ENCODE measurements at regions not wholly inside any gene's neighbourhood (a gene's known extent, or its start where the extent isn't known, plus 50 kb on each side); places are given as distances from the start of the nearest gene placed in this dataset.

DNA sequence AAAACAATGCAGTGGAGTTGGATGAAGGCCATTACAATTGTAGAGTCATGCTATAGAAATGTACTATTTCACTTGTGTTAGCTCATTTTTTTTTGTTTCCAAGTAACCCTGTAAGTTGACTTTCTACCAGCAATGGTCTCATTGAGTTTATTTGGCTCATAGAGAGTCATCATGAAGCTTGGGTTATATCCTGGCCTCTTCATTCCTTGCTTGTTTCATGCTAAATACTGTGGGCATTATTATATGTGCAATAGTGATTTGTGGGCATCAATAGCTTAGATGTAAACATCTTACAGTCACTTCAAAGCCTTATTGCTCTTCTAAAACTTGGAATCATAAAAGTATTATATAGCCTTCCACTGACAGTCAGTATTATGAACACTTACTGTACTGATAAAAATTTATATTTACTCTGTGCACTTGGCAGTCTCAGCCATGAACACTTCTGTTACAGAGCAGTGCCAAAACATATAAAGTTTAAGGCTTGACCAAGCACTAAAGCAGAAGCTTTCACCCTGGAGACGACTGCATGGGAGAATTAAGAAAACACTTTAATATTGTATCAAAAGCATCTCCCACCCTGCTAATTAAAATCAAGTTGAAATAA lies 751.2 kb downstream of the SATB2 start:
- Mint-ChIP-seq H3K27ac (no peak overlapping the region), H3K4me3 (no peak overlapping the region), H3K36me3 (ENCODE audit: low read depth) (no peaks in the 10 kb centered on the region), H3K9me3 (no peaks in the 10 kb centered on the region), H3K27me3 (no peaks in the 10 kb centered on the region), H3K4me1 (no peaks in the 10 kb centered on the region)
- DNase-seq, result no peak
- ChIA-PET POLR2A (no interaction called here), CTCF (no interaction called here)

GRCh38 chr2:198703281-198703680 lies 754.5 kb downstream of the SATB2 start:
- Mint-ChIP-seq H3K27ac (no peak overlapping the region), H3K9me3 (no peaks in the 10 kb centered on the region), H3K4me1 (no peaks in the 10 kb centered on the region), H3K4me3 (no peak overlapping the region), H3K27me3 (no peaks in the 10 kb centered on the region), H3K36me3 (ENCODE audit: low read depth) (no peaks in the 10 kb centered on the region)
- DNase-seq, result no peak
- ChIA-PET CTCF (no interaction called here), POLR2A (no interaction called here)

- Mint-ChIP-seq H3K9me3 (no peaks in the 10 kb centered on the region), H3K4me3 (no peak overlapping the region), H3K27me3 (no peaks in the 10 kb centered on the region), H3K27ac (no peak overlapping the region), H3K36me3 (ENCODE audit: low read depth) (no peaks in the 10 kb centered on the region), H3K4me1 (no peaks in the 10 kb centered on the region)
- DNase-seq, result no peak
- POLR2A ChIA-PET, result no interaction called here
- CTCF ChIA-PET, result no interaction called here
Measured at GRCh38 chr2:198702796-198703195, 754.9 kb downstream of the SATB2 start.

GRCh38 chr2:198701481-198701880 lies 756.3 kb downstream of the SATB2 start:
- Mint-ChIP-seq H3K27me3 (no peaks in the 10 kb centered on the region), H3K36me3 (ENCODE audit: low read depth) (no peaks in the 10 kb centered on the region), H3K27ac (no peak overlapping the region), H3K9me3 (no peaks in the 10 kb centered on the region), H3K4me3 (no peak overlapping the region), H3K4me1 (no peaks in the 10 kb centered on the region)
- CTCF ChIA-PET, result no interaction called here
- no peak for DNase-seq
- POLR2A ChIA-PET, result no interaction called here

DNA sequence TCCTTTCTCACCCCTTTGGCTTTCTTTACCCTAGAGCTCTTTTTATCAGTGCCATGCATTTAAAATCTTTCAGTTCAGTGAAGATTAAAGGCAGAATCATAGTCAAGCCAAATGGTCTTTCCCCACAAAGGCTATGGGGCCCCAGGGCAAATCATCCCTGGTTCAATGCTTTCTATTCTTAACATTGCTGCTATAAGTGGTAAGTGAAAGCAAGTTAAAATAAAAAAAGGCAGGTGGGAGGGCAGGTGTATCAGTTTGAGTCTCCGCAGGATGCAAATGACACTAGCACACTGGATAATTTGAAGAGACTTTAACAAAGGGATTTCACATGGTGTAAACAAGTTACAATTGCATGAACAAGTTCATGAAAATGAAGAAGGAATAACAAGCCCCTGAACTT lies 757.4 kb downstream of the SATB2 start:
- H3K27ac Mint-ChIP-seq, result no peak overlapping the region
- H3K4me1 Mint-ChIP-seq, result no peaks in the 10 kb centered on the region
- H3K36me3 Mint-ChIP-seq (ENCODE audit: low read depth), result no peaks in the 10 kb centered on the region
- no peak overlapping the region for H3K4me3 Mint-ChIP-seq
- no peak for DNase-seq
- ChIA-PET POLR2A (no interaction called here), CTCF (no interaction called here)
- no peaks in the 10 kb centered on the region for H3K9me3 Mint-ChIP-seq
- no peaks in the 10 kb centered on the region for H3K27me3 Mint-ChIP-seq

GRCh38 chr2:198698230-198698629 lies 759.5 kb downstream of the SATB2 start:
- H3K4me1 Mint-ChIP-seq, result no peaks in the 10 kb centered on the region
- CTCF ChIA-PET, result interaction anchor here (0.6 kb wide), 2 partner anchors 123 to 378 kb away, joined by 3 to 4 read pairs; no protein-coding TSS in a partner anchor

DNA sequence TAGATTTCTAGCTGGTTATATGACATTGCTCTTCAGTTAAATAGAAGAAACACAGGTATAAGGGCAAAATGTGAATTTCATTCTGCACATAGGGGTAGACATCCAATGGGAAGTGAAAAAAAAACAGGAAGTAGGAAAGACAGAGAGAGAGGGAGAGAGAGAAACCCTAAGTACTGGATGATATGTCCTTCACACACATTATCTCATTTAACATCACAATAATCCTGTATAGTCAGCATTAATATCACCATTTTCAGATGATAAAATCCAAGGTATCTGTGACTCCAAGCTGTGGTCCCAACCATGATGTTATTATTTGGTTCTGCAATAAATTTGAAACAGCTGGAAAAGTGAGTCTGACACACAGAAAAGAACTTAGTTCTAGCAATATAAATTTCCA lies 759.9 kb downstream of the SATB2 start:
- DNase-seq, result no peak
- ChIA-PET POLR2A (no interaction called here), CTCF (no interaction called here)
- no peaks in the 10 kb centered on the region for H3K4me1 Mint-ChIP-seq
- no peak overlapping the region for H3K4me3 Mint-ChIP-seq
- no peak overlapping the region for H3K27ac Mint-ChIP-seq
- H3K27me3 Mint-ChIP-seq, result no peaks in the 10 kb centered on the region
- H3K9me3 Mint-ChIP-seq, result no peaks in the 10 kb centered on the region
- no peaks in the 10 kb centered on the region for H3K36me3 Mint-ChIP-seq (ENCODE audit: low read depth)

More at GRCh38 chr2:198698230-198698629, 759.5 kb downstream of the SATB2 start:
- no peak overlapping the region for H3K4me3 Mint-ChIP-seq
- no peak for DNase-seq
- no peaks in the 10 kb centered on the region for H3K36me3 Mint-ChIP-seq (ENCODE audit: low read depth)
- no peaks in the 10 kb centered on the region for H3K27me3 Mint-ChIP-seq
- no peaks in the 10 kb centered on the region for H3K9me3 Mint-ChIP-seq
- H3K27ac Mint-ChIP-seq, result no peak overlapping the region
- POLR2A ChIA-PET, result no interaction called here

- ChIA-PET POLR2A (no interaction called here), CTCF (no interaction called here)
- Mint-ChIP-seq H3K9me3 (no peaks in the 10 kb centered on the region), H3K4me1 (no peaks in the 10 kb centered on the region), H3K4me3 (no peak overlapping the region), H3K27ac (no peak overlapping the region), H3K27me3 (no peaks in the 10 kb centered on the region), H3K36me3 (ENCODE audit: low read depth) (no peaks in the 10 kb centered on the region)
- no peak for DNase-seq
Measured at GRCh38 chr2:198697218-198697617, 760.5 kb downstream of the SATB2 start.

- Mint-ChIP-seq H3K27me3 (no peaks in the 10 kb centered on the region), H3K27ac (no peak overlapping the region), H3K4me3 (no peak overlapping the region), H3K4me1 (no peaks in the 10 kb centered on the region), H3K9me3 (no peaks in the 10 kb centered on the region), H3K36me3 (ENCODE audit: low read depth) (no peaks in the 10 kb centered on the region)
- no peak for DNase-seq
- POLR2A ChIA-PET, result no interaction called here
- CTCF ChIA-PET, result no interaction called here
Measured at GRCh38 chr2:198695879-198696278, 761.9 kb downstream of the SATB2 start.

- Mint-ChIP-seq H3K27ac (no peak overlapping the region), H3K27me3 (no peaks in the 10 kb centered on the region), H3K4me1 (no peaks in the 10 kb centered on the region), H3K4me3 (no peak overlapping the region), H3K36me3 (ENCODE audit: low read depth) (no peaks in the 10 kb centered on the region), H3K9me3 (peaks cover 2% of the 10 kb centered on the region)
- POLR2A ChIA-PET, result no interaction called here
- CTCF ChIA-PET, result no interaction called here
- DNase-seq, result no peak
Measured at GRCh38 chr2:198692907-198693510, 764.7 kb downstream of the SATB2 start.

DNA sequence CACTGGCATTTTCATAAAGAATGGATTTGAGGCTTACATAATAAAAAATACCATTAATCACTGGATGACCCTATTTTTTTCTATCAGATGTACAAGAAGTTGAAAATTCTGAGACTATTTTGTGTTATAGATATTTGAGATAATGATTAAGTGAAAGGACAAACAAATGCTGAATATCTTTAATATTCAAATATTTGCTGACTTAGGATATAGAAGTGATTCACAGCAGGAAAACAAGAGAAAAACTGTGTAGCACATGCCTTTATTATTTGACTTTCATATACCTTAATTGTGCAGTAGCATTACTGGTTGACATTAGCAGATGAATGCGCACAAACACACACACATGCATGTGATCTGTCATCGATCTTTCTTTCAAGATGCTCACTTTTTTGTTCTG lies 766.5 kb downstream of the SATB2 start:
- no peak for DNase-seq
- ChIA-PET CTCF (no interaction called here), POLR2A (no interaction called here)
- Mint-ChIP-seq H3K4me1 (no peaks in the 10 kb centered on the region), H3K9me3 (peaks cover 2% of the 10 kb centered on the region), H3K27ac (no peak overlapping the region), H3K36me3 (ENCODE audit: low read depth) (no peaks in the 10 kb centered on the region), H3K27me3 (no peaks in the 10 kb centered on the region), H3K4me3 (no peak overlapping the region)

DNA sequence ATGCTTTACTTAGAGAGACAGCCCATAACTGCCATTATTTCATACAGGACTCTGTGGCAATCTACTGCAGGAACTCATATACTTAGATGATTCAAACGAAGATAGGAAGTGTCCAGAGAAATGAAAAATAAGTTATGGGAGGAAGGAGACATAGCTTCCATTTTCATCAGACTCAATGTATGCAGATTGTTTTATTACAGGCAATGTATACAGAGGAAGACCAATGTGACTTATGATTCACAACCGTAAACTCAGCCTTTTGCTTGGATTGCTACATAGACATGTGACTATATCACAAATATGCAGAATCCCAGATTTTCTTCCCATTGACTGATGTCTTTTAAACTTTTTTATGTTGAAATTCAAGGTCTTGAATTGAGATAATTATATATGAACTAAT lies 793.4 kb downstream of the SATB2 start:
- no peaks in the 10 kb centered on the region for H3K36me3 Mint-ChIP-seq (ENCODE audit: low read depth)
- CTCF ChIA-PET, result no interaction called here
- POLR2A ChIA-PET, result no interaction called here
- H3K4me3 Mint-ChIP-seq, result no peak overlapping the region
- no peak for DNase-seq
- no peaks in the 10 kb centered on the region for H3K27me3 Mint-ChIP-seq
- H3K27ac Mint-ChIP-seq, result no peak overlapping the region
- no peaks in the 10 kb centered on the region for H3K4me1 Mint-ChIP-seq
- H3K9me3 Mint-ChIP-seq, result no peaks in the 10 kb centered on the region

DNA sequence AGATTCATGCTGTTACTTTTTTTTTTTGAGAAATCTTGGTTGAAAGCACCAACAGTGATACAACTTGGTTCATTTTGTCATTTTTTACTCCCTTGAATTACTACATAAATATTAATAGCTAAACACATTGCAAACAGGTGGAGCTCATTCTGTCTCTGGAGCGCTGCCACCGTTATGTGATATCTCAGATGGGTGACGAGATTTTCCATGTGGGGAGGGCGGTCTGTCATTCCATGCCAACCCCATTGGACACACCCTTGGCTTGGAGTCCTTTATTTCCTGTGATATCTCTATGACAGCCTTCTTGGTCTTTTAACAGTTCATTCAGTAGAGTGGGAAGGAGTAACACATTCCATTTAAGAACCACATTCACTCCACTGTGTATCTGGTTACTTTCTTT lies 794.8 kb downstream of the SATB2 start:
- no peak overlapping the region for H3K27ac Mint-ChIP-seq
- CTCF ChIA-PET, result interaction anchor here (1.0 kb wide), 1 partner anchor 349 kb away, joined by 3 read pairs; no protein-coding TSS in a partner anchor
- no peak overlapping the region for H3K4me3 Mint-ChIP-seq
- POLR2A ChIA-PET, result no interaction called here
- H3K9me3 Mint-ChIP-seq, result no peaks in the 10 kb centered on the region
- DNase-seq, result no peak
- no peaks in the 10 kb centered on the region for H3K4me1 Mint-ChIP-seq
- no peaks in the 10 kb centered on the region for H3K36me3 Mint-ChIP-seq (ENCODE audit: low read depth)
- no peaks in the 10 kb centered on the region for H3K27me3 Mint-ChIP-seq

DNA sequence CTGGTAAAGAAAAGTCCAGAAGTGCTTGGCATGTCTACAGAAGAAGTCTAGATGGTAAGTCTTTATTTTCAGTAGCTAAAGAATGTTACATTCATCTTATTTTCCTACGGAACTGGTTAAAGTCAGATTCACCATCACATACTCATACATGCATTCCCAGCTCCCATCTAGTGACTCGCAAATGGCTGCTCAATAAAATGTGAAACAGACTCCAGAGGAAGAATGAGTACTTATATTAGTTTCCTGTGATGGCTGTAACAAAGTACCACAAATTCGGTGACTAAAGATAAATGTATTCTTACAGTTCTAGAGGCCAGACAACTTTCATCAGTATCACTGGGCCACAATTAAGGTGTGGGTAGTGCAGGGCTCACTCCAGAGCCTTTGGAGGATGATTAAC lies 797.2 kb downstream of the SATB2 start:
- Mint-ChIP-seq H3K36me3 (ENCODE audit: low read depth) (no peaks in the 10 kb centered on the region), H3K4me3 (no peak overlapping the region), H3K27me3 (no peaks in the 10 kb centered on the region), H3K27ac (no peak overlapping the region), H3K9me3 (no peaks in the 10 kb centered on the region), H3K4me1 (no peaks in the 10 kb centered on the region)
- POLR2A ChIA-PET, result no interaction called here
- DNase-seq, result no peak
- CTCF ChIA-PET, result no interaction called here

Measured in activated CD4-positive, alpha-beta memory T cell treated with anti-CD3 and anti-CD28 coated beads, Interleukin-2, amount 10 ng/mL, durations not matched to agents 7 days and 5 days (primary cell).